HL-60 (cell line): ENCODE measurements at regions not wholly inside any gene's neighbourhood (a gene's known extent, or its start where the extent isn't known, plus 50 kb on each side); places are given as distances from the start of the nearest gene placed in this dataset.
"Not testable (repeated sequence)": the region's sequence is repeated elsewhere in the genome, so short reads cannot be mapped to it uniquely, and the experiment has no call there.

Experiments
- CTCF ChIP-seq: IDR thresholded peaks from one replicate; pipeline ENCODE4 v1.5.1; 2011; ENCODE audit warnings: low read length, control low read depth, inconsistent platforms; ENCODE audit not compliant: insufficient read depth
- GABPA ChIP-seq: IDR thresholded peaks from 2 replicates; pipeline ENCODE4 v1.6.1; 2012; ENCODE audit warnings: low read depth
- POLR2AphosphoS5 ChIP-seq: IDR thresholded peaks from 2 replicates; pipeline ENCODE4 v1.6.1; 2012; ENCODE audit warnings: low read depth
- REST ChIP-seq: IDR thresholded peaks from 2 replicates; pipeline ENCODE4 v1.6.1; 2012; ENCODE audit warnings: low read depth; ENCODE audit not compliant: insufficient replicate concordance
- SPI1 ChIP-seq: IDR thresholded peaks from 2 replicates; pipeline ENCODE4 v1.6.1; 2012; ENCODE audit warnings: low read depth, mild to moderate bottlenecking, borderline replicate concordance

- not testable (repeated sequence) for TF ChIP-seq CTCF, POLR2AphosphoS5, REST, GABPA, SPI1
Observed at GRCh38 chr7:1304011-1304410, 71.3 kb downstream of the UNCX start.
